GM18502 (cell line): ENCODE measurements at regions not wholly inside any gene's neighbourhood (a gene's known extent, or its start where the extent isn't known, plus 50 kb on each side); places are given as distances from the start of the nearest gene placed in this dataset.

Source experiments
- ATAC-seq: cut with Tn5 transposase; IDR thresholded peaks from one replicate; pipeline ENCODE4 v1.9.1; 2021; ENCODE audit warnings: mild to moderate bottlenecking; ENCODE audit not compliant: unreplicated experiment, poor library complexity

DNA sequence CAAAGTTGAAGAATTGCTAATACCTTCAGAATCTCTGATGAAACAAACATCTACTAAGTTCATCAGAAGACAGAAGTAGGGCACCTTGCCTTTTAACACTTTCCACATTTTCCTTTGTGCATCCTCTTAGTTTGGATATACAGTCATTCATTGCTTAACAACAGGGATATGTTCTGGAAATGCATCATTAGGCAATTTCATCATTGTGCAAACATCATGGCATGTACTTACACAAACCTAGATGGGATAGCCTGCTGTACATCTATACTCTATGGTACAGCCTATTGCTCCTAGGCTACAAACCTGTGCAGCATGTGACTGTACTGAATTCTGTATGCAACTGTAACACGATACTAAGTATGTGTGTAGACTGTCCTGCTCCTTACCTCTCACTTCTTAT lies 169.8 kb downstream of the SUCLA2 start:
- no peak for ATAC-seq

DNA sequence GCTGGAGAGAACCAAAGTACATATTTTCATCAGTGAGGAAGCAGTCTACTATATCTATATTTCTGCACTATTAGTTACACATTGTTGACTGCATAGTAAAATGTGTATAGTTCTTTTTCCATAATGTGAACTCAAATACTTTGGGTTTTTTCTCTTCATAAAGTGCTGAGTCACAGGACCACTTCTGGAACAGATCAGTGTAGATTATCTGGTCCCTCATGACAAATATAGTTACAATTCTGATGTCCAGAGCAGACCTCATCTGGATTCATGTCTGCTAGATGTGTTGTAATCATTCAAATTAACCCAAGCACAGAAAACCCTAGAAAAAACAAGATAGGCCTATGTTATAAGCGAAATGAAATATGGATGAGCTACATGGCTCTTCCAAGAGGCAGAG lies 171.4 kb downstream of the SUCLA2 start:
- no peak for ATAC-seq

DNA sequence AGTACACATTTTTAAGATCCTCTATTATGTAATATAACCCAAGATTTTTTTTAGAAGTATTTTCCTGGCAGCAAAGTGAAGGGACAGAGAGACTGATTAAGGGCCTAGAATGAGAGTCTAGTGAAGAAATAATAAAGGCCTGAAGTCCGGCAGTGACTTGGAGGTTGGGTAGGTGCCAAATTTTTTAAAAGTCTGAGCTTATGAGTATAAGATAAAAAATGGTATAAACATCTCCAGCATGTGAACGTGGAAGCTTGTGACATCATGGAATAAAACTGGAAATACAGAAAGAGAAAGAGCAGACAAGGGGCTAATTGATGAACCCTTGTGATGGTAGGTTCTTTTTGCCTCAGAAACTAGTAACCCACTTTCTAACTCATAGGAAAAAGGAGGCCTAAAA lies 174.6 kb downstream of the SUCLA2 start:
- no peak for ATAC-seq

DNA sequence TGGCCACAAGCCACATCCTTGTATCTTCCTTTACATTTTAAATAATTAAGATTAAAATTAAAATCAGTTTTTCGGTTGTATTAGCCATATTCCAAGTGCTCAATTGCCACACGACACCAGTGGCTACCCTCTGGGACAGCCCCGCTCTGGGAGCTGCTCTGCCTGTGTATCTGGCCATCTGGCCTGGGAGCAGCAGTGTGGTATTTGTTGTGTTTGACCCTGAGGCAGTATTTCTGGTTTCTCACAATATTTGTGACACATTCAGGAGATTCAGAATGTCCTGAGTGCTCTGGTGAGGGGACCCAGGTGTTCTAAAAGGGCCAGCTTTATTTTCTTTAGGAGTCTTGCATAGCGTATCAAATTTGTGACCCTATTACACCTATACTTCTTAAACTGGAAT lies 179.0 kb downstream of the SUCLA2 start:
- no peak for ATAC-seq

DNA sequence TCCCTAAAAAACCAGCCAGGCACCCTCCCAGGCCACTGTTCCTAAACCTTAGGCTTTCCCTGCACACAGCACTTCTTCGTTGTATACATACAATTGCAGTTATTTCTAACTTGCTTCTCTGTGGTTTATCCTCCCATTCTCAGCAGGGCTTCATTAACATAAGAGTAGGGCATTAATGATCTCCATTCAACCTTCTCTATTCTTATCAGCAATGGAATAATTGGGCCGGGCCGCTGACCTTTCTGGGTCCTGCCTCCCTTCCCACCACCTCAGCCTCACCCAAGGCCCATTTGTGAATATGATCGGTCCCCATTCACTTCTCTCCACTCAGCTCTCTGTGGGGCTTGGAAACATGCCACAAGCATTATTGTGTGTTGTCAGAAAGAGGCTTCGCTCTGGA lies 184.2 kb downstream of the SUCLA2 start:
- no peak for ATAC-seq

DNA sequence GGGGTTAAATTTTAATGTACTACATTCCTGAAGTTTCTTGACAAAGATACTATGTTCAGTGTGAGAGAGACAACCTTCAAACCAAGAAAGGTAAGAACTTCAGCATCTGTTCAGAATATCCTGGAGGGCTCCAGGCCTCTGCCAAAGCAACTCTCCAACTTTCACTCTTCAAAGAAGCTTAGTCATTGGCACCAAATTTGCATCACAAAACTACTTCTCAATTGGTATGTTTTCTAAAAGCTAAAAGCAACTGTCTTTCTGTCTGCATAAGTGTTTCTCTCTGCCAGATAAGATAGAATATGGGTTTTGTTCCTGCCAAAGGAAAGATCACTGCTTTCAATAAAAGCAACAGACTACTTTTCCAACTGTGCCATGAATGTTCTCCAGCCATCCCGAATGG lies 187.4 kb downstream of the SUCLA2 start:
- no peak for ATAC-seq

DNA sequence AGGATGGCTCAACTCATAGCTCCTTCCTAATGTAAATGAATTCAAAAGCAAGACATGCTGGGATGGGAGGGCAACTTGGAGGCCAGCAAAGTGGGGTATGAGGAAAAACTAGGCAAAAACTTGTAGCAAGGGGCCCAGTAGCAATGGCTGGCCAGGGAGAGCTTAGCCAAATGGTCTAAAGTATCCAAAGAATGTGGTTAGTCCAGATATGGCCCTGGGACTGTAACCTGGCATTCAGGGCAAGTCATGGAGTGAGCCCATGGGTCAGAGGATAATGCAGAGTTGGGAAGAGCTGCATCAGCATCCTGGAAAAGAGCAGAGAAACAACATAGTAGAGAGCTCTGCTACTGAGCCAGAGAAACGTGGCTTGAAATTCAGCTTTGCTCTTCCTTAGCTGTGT lies 191.7 kb downstream of the SUCLA2 start:
- ATAC-seq, result no peak

DNA sequence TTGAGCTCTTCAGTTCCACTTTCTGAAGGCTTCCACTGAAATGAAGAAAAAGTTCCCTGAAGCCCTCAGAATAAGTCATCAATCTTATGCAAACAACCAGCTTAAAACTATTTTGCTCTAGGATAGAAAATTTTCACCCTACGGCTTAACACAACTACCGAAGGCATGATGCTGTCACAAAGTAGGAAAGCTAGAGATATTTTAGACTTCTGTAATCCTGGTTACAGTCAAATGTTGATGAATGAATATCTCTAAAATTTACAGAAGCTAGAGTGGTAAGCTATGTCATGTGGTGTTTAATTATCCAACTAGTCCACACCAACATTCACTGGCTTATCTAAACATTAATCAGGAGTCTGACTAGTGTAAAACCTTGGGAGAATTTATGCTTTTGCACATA lies 197.9 kb downstream of the SUCLA2 start:
- ATAC-seq, result no peak

DNA sequence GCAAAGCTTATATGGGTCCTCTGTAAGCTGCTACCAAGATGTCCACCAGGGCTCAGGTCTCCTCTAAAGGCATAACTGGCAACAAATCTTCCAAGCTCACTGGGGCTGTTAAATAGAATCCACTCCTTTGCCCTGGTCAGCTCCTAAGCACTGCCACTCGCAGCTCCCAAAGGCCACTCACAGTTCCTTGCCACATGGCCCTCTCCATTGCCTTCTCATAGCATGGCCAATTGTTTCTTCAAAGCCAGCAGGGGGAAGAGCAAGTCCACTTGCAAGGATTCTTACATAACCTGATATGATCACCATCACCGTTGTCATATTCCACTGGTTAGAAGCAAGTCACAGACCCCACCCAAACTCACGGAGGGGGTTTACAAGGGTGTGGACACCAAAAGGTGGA lies 199.5 kb downstream of the SUCLA2 start:
- ATAC-seq, result no peak

DNA sequence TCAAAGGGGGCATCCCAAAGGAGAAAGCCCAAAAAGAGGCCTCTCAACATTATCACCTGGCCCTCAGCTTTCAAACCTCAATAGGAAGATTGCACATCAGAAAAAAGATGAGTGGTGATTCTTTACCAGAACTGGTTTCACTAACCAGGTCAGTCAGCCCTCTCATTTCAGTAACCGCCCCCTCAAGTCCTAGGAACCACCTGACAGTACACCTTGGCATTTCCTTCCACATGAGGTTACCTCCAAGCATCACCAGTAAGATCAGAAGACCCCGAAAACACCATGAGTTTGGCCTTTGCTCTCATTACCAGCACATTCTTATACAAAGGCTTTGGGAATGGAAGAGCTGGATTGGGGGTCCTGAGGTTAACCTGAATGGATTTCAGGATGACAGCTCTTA lies 200.5 kb downstream of the SUCLA2 start:
- no peak for ATAC-seq

DNA sequence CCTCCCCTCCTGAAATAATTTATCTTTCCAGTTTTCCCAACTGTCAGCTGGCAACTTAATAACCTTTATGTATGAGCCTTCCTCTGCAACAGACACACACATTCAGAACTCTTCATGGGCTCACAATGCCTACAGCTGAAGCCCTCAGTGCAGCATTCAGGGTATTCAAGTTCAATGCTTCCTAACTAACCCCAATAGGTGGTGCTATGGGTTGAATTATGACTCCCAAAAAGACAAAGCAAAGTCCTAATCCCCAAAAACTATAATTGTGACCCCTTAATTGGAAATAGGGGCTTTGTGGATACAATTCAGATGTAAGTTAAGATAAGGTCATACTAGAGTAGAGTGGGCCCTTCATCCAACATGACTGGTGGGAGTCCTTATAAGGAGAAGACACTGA lies 202.2 kb downstream of the SUCLA2 start:
- no peak for ATAC-seq

DNA sequence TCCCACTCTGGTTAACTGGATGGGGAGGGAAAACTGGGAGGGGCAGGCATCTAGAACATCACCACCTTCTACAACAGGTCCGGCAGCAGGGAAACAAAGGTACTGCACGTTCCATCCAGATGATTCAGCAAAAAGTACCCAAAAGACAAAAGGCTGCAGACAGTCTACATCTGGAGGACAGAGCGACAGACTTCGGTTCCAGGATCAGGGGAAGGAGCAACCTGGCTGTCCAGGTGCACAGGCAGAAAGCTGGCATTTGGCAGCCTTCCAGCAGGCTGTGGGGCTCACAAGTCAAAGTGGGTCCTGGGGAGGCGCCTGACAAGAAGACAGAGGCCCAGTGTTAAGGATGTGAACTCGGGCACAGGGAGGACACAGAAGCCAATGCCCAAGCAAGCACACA lies 202.9 kb downstream of the SUCLA2 start:
- ATAC-seq, result no peak

DNA sequence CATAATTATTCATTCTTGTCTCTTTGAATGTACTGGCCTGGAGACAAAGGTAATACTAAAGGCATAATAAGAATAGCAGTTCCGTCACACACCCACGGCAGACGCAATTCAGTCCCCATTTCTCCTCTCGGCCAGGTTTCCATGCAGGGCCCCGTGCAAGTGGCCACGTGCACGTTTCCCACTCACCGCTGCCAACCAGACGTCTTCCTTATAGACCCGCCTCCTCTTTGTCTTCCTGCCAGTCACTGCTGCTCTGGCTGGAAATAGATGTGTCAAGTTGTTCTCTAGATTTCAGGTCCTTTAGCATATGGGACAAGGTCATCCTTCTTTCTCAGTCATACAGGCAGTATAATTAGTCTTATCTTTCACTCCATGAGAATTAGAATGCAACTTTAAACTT lies 204.3 kb downstream of the SUCLA2 start:
- no peak for ATAC-seq

DNA sequence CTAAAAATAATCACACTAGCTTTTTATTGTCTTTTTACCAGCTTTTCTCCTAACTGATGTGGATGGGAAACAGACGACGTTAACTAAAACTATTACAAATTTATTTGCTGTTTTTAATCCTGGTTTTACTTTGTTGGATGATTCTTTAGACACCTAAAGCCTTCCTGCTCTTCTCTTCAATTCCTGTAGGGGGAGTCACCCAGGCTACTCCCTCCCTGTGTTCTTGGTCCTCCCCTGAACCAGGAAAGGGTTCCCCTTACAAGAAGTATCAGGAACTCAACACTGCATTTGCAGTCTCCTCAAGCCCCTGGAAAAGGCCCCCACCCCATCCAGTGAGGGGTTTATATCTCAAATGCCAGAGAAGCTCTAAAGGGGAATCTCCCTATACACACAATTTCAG lies 206.1 kb downstream of the SUCLA2 start:
- no peak for ATAC-seq

DNA sequence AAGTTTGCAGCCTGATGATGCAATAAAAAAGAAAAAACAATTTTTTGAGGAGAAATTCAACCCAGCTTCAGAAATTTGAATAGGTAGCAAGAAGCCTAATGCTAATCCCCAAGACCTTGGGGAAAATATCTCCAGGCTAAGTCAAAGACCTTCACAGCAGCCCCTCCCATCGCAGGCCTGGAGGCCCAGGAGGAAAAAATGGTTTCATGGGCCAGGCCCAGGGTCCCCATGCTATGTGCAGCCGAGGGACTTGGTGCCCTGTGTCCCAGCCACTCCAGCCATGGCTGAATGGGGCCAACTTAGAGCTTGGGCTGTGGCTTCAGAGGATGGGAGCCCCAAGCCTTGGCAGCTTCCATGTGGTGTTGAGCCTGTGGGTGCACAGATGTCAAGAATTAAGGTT lies 210.3 kb downstream of the SUCLA2 start:
- ATAC-seq, result no peak

DNA sequence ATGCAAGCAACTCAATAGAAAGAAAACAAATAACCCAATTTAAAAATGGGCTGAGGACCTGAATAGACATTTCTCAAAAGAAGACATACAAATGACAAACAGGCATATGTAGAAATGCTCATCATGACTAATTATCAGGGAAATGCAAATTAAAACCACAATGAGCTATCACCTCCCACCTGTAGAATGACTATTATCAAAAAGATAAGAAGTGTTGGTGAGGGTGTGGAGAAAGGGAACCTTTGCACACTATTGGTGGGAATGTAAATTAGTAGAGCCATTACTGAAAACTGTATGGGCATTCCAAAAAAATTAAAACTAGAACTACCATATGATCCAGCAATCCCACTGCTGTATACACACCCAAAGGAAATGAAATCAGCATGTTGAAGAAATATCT lies 212.2 kb downstream of the SUCLA2 start:
- ATAC-seq, result no peak

DNA sequence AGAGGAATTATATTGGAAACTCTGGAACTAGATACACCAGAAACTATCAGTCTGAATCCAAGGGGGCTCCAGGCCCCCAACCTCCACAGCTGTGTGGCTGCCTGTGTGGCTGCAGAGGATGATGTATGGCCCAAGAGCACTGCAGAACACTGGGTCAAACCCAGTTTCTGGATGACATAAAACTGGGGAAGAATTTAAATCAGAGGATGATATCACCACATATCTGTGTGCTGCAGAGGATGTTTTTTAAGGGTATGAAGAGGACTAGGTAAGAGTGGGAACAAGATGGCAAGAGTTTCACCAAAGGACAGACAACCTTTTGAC lies 226.4 kb downstream of the SUCLA2 start:
- ATAC-seq, result no peak

DNA sequence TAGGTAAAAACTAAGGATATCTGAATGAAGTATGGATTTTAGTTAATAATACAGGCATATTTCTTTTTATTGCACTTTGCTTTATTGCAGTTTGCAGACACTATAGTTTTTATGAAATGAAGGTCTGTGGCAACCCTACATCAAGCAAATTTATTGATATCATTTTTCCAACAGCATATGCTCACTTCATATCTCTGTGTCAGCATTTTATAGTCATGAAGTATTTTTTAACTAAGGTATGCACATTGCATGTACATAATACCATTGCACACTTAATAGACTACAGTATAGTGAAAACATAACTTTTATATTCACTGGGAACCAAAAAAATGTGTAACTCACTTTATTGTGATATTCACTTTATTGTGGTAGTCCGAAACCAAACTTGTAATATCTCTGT lies 236.3 kb downstream of the SUCLA2 start:
- ATAC-seq, result no peak

DNA sequence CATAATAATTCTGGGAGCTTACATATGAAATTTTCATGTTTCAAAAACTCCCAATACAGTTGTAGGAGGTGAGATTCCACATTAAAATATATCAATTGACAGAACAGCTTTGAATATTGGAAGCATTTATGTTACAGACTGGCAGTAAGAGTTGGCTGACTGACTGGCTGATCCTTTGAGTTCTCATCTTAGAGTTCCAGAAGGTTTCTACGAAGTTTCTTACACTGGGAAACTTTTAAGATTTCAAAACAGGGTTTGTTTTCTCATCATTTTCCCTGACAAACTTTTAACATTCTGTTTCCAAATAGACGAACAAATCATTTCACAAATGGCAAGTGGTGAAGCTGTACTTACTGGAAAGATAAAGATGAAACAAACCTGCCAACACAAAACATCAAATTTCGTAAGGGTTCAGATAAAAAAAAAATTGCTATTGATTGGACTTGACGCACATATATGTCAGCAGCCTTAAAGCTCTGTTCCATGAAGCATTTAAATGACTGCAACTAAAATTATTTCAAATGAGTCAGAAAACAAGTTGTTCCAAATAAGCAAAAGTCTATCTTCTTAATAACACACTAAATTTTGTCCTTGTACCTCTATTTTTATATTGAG lies 243.5 kb downstream of the SUCLA2 start:
- ATAC-seq, result no peak

DNA sequence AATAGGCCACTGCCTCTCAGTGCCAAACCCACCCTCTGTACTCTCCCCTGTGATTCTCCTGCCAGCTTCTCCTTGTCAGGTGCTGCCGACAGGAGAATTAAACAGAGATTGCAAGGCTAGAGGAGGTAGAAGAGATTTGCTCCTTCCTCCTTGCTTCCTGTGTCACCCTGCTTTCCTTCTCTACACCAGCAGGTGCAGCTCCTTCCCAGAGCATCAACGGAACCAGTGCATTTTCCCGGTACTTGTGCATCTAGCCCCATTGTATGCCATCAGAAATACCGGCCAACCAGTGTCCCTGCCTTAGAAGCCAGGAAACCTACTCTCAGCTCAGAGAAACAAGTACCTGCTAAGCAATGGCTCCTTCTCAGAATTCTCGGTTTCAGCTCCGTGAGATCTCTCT lies 253.2 kb downstream of the SUCLA2 start:
- no peak for ATAC-seq

DNA sequence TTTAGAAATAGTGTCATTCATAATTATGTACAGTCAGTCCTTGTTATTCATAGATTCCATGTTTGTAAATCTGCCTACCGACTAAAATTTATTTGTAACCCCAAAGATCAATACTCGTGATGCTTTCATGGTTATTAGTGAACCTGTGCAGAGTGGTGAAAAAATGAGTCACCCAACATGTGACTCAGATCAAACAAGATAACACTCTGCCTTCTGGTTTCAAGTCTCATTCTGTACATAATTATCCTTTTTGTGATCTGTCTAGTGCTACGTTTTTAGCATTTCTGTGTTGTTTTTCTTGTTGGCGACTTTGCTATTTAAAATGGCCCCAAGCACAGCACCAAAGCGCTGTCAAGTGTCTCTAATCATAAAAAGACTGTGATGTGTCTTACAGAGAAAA lies 274.7 kb downstream of the SUCLA2 start:
- no peak for ATAC-seq

DNA sequence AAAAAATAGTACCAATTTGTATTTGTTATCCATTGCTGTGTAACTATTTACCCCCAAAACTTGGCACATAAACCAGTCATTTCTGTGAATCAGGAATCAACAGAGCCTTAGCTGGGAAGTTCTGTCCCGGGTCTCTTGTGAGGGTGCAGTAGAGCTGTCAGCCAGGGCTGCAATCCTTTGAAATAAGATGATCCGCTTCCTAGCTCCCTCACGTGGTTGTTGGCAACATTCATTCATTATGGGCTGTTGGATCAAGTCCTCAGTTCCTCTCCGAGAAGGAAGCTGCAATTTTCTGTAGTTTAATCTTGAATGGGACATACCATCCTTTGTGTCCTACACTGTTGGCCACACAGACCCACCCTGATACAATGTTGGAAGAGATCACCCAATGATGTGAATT lies 277.2 kb downstream of the SUCLA2 start:
- ATAC-seq, result no peak

DNA sequence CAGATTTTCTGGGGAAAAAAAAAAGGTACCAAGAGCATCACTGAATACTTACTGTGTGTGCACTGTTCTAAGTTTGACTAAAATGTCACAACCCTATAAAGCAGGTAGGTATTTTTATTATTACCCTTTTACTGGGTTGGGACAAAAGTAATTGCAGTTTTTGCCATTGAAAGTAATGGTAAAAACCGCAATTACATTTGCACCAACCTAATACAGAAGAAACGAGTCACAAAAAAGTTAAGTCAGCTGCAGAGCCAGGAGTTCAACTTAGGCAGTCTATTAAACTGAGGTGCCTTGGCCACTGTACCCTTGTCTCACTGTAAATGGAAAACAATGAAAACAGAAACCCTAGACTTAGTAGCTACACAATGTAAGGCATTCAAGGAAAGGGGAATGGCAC lies 281.9 kb downstream of the SUCLA2 start:
- ATAC-seq, result no peak
